HG03432 (cell line): ENCODE measurements at regions not wholly inside any gene's neighbourhood (a gene's known extent, or its start where the extent isn't known, plus 50 kb on each side); places are given as distances from the start of the nearest gene placed in this dataset.

Experiments
- ATAC-seq: cut with Tn5 transposase; IDR thresholded peaks from one replicate; pipeline ENCODE4 v1.9.1; 2021; ENCODE audit warnings: mild to moderate bottlenecking, moderate library complexity; ENCODE audit not compliant: unreplicated experiment

DNA sequence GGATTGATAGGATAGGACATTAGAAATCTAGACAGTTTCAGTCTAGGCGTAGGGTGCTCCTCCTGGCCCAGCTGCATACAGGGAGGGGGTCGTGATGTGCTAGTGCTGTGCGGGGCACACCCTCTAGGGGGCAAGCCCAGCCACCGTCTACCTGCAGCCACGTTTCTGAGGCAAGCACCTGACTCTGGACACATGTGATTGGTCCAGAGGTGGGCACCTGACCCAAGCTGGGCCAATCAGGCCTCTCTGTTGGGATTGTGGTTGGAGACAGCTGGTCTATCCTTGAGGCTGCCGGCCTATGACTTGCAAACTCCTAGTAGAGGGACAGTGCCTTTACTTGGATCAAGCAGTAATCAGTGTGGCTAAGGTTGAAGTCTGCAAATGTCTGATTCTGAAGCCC, 317.1 kb downstream of the BMP7 start:
- no peak for ATAC-seq

DNA sequence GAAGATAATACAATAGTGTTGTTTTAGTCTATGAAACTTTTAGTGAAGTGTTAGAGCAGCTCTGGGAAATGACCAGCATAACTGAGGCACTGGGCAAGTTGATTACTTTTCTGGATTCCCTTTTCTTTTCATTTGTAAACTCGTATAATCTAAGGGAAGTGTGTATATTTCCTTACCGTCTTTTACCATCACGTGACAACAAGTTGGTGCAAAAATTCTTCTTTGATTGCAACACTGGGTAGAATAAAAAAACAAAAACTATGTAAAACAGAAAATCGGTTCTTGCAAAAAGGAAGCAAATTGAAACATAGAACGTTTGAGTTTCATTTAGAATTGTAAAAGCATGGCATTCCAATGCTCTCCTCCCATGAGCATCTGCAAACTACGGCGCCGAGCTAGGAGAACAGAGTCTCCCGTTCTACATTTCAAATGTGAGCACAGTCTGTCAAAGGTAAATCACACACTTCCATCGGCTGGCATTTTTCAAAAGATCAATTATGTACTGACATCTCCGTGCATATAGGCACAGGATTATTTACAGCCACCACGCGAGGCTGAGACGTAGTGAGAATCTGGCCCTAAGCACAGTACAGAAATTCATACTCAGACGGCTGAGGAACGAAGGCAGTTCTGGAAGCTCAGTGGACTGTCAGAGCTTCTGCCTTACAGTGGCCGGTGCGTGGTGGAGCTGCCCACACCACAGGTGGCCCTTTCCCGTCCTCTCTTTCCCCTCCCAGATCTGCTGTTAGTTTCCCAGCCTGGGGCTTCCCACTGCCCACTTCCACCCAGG, 314.0 kb downstream of the BMP7 start:
- no peak for ATAC-seq

DNA sequence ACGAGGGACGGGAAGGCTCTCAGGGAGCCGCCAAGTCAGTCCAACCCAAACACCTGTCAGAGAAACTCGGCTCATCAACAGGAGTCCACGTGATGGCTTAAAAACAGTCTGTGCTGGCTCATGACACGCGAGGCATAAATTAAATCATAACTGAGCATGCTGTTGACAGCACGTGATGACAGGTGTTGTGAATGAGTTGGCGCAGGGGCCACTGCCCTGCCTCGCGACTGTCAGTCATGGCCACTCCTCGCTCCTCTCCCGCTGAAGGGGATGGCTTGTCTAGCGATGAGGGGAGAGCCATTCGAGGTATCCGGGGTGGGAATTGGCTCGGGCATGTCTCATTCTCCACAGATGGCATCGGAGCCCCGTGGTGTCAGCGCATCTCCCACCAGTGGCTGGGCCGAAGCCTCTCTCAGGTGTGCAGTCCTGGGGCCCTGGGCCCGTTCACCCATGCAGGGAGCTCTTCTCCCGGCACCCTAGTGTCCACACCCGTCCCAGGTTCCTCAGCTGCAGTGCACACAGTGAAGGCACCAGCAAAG, 313.3 kb downstream of the BMP7 start:
- ATAC-seq: no peak

DNA sequence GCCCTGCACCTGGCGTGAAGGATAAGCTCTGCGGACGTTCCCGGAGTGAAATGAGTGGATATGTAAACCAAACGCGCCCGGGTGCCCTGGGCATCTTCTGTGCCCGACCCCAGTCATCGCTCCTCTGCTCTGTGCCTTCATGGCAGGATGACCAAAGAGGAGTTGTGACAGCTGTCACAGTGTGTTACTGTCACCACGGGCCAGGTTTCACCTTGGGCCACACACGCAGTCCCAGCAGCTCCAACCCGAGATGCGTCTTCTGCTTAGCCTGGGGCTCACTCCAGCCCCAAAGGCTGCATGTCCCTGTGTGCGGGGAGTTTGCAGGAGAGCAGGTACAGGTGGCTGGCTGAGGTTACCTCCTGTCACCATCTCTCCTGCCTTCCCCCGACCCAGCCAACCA, 311.6 kb downstream of the BMP7 start:
- ATAC-seq: no peak

DNA sequence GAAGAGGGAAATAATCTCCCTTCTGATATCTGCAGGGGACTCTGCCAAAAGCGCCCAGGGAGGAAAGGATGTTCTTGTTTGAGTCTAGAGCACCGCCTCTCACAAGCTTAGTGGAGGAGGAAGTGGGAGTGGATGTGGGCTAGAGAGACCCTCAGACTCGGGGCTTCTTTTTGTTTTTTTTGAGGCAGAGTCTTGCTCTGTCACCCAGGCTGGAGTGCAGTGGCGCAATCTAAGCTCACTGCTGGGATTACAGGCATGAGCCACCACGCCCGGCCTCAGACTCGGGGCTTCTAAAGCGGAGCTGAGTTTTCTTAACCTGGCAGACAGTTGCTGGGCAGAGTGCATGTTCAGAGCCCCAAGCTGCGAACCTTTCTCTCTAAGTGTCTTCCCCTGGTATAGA, 310.8 kb downstream of the BMP7 start:
- ATAC-seq: no peak

DNA sequence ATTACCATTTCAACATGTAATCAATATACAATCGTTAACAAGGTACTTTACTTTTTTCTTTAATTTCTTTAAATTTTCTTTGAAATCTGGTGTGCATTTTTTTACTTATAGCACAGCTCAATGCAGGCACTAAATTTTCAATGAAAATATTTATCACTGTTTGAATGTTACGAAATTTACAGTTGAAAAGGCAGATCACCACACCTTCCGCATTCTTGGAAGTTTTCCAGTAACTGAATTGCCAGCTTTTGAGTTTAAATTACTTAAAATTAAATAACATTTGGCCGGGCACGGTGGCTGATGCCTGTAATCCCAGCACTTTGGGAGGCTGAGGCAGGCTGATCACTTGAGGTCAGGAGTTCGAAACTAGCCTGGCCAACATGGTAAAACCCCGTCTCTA, 309.9 kb downstream of the BMP7 start:
- ATAC-seq: no peak

DNA sequence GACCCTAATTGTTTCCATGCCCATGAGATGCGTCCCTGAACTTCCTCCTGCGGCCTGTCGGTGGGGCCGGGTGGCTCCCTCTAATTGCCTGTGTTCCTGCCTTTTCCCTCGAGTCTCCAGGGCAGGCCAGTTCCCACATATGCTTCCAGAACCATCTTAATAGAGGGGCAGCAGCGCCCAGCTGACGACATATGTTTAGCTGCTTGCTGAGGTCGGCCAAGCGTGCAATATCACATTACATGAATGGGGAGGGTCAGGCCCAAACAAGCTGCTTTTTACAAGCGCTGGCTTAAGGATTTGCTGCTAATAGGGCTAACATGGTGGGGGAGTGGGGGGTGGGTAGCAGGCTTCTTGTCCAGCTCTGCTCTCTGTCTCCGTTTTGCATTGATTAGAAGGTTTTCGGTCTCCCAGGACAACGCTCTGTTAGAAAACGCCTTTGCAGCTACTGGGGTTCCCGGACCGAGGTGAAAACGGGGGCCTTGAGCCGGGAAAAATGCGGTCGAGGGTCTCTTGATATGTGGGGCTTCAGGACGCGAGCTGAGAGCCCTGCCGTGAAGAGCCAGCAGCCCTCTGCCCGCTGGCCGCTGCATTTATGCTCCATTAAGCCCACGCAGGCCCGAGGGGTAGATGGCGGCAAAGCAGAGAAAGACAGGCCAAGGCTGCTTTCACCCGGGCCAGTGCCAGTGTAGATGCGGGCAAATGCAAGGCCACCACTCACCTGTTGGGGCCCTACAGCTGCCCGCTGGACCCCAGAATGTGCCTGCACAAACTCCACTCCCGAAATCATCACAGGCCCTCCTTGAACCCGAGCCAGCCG, 308.5 kb downstream of the BMP7 start:
- no peak for ATAC-seq

DNA sequence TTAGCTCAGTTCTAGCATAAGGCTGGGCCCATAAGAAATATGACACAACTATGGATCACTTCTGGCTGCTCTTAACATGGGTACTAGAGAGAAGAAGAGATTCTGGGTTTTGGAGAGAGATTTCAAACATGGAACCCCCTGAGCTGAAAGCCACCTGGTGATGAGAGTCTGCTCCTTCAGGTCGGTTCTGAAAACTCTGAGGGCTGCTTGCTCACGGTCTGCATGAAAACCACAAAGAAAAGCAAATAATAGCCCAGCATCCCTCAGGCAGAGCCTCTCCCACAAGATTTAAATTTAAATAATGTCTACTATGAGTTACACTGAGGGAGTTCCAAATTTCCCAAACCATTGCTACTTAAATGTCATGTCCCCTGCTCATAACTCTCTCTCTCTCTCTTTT, 301.5 kb downstream of the BMP7 start:
- no peak for ATAC-seq

DNA sequence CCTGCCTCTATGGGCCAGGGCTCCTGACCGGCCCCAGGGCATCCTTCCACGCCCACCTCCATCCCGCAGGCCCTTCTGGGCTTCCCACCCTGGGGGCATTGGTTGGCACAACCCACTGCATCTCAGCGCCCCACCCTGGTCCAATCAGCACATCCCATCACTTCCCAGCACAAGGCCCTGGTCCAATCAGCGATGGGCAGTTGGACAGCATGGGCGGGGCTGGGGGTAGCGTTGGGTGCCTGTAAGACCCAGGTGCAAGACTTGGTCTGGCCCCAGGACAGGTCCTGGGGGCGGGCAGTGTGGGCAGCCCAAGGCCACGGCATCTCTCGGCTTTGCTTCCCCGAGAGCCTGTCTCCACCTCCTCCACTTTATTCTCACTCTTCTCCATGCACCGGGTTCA, 298.5 kb downstream of the BMP7 start:
- ATAC-seq: no peak

DNA sequence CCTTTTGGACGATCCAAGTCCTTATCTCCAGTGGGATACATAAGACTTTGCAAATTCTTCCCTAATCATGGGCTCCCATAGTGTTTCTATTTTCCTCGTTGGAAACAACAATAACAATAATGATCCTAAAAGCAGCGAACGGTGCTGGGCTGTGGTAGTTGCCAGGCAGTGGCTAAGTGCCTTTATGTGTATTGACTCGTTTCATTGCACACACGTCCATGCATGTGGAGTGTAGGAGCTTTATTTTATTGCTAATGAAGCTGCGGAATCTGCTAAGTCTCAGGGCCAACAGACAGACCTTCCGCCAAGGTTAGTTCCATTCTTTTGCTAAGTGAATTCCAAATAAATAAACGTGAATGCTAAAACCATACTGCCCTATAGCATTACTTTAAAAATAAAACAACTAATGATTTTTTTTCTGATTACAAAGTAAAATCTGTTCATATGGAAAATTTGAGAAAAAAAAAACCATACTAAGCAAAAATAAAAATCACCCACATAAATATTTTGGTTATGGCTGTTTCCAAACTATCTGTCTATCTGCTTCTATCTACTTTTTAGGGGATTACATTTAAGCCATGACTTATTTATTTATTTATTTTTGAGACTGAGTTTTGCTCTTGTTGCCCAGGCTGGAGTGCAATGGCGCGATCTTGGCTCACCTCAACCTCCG, 297.9 kb downstream of the BMP7 start:
- no peak for ATAC-seq

DNA sequence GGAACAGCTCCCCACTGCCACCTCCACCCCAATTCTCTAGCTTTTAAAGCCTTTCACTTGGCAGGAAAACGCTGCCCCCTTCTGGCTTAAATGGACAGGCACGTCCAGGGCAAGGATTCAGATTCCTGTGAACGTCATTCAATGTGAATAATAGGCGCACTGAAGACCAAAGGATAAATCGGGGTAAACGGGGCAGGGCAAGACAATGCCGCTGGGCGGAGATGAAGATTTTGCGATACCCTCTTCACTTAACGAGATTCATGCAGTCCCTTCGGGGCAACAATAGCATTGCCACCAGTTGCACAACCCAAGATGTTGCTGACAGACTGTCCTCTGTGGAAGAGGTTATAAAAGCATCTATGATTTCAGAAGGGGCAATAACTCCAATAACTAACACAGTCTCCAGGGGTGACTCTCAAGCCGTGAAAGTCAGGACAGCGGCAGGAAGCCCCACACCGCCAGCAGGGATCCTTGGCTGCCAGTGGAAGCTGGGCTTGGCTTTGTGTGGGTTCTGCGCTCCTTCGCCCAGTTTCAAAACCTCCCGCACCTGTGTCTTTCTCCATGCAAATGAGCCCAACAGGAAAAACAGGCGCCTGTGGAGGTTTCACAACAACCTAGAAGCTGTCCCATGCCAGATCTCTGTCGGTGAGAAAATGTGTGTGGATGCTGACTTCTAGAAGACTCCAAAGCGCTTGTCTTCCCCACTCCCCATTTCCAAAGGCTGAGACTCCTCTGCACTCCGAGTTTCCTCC, 291.8 kb downstream of the BMP7 start:
- ATAC-seq: no peak

DNA sequence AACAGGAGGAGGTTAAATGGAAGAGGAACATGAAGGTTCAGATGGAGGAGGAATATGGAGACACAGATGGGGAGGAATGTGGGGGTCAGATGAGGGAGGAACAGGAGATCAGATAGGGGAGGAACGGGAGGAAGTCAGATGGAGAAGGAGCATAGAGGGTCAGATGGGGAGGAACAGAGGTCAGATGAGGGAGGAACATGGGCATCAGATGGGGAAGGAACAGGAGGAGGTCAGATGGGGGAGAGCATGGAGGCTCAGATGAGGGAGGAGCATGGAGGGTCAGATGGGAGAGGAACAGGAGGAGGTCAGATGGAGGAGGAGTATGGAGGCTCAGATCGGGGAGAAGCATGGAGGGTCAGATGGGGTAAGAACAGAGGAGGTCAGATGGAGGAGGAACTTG, 290.6 kb downstream of the BMP7 start:
- ATAC-seq: no peak

DNA sequence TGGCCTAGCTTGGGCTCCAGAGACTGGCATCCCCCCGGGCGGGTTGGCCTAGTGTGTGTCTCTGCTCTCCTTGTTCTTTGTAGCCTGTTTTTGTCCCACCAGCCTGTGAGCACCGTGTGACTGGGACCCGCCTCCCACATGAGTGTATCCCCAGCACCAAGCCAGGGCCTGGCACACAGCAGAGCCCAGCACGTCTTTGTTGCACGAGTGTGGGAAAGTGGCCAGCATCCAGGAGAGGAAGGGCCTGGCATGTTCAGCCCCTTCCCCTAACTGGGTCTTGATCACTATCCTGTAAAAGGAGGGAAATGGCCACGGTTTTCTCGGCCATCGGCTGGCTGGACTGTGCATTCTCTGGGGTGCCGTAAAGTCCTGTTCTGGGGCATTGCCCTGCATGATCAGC, 290.1 kb downstream of the BMP7 start:
- ATAC-seq: no peak

DNA sequence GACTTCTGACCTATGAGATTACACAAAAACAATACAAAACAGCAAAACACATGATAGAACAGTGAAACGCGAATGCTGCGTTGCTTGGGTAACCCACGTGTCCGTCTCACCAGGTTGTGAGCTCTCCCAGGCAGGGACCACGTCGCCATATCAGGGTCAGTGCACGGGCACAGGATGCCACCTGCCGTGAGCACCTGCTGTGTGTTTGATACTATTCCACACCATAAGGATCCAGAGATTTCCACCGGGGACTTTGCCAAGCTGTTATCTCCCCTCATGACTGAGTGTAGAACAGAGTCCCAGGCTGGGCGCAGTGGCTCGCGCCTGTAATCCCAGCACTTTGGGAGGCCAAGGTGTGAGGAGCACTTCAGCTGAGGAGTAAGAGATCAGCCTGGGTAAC, 288.0 kb downstream of the BMP7 start:
- no peak for ATAC-seq

DNA sequence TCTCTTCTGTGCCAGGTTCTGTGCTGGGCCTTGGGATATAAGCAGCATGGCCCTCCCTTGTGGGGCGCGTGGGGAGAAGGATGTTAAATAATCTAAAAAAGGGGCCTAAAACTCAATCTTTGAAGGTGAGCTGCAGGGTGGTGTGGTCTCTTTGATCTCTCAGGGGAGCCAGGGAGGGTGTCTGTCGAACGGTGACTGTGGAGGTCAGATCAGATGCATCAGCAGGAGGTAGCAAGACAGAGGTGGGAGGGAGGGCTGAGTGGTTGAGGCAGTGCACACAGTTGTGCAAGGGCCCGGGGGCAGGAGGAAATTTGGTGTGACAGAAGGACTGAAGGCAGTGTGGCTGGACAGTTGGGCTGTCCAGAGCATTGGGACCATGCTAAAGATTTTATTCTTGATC, 287.3 kb downstream of the BMP7 start:
- ATAC-seq: no peak

DNA sequence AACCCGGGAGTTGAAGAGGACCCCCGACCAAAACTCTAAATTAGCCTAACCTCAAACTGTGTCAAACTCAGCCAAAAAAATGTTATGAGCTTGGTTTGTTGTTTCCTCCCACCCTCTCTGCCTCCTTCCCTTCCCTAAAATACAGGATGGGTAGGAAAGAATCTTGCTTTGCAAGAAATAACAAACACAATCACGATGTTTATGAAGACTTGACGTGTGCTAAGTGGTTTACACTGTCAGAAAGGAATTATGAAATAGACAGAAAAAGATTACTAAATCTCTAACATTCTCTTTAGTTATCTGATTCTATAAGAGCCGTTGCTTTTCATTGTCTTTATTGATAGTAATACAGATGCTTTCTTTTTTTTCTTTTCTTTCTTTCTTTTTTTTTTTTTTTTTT, 285.1 kb downstream of the BMP7 start:
- no peak for ATAC-seq

DNA sequence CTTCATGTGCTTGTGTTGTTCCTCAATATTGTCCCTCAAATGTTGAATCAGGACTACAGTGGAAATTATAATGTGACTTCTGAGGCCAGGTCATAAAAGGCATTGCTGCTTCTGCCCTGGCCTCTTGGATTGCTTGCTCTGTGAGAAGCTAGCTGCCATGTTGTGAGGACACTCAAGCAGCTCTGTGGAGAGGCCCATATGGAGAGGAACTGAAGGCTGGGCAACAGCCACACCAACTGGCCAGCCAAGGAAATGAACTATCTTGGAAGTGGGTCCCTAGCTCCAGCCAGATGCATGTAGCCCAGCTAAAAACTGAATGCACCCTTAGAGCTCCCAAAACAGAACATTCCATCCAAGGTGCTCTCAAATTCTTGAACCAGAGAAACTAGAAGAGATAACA, 282.6 kb downstream of the BMP7 start:
- ATAC-seq: no peak

DNA sequence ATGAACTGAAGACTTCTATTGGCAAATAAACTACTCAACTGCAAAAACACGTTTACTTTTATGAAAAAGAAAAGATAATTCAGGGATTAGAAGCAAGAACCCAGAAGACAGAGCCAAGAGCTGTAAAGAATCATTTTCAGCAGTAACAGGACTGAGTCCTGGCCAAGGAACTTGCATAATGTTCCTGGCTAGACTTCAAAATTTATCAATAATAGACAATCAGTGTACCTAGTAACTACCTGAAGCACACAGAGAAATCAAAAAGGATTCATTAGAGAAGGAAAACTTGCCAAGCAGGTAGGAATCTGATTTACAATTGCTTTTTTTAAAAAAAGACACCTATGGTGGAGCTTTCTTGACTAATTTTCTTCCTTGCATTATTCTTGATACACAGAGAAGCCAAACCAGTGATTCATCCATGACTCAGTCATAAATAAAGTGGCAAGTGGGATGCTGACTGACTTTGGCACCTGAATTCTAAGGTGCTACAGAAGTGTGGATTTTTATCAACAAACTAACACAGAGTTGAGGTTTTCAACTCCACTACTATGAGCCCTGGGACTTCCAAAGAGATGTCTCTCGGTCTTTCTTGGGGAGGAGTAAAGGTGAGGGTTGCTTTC, 281.3 kb downstream of the BMP7 start:
- ATAC-seq: no peak

DNA sequence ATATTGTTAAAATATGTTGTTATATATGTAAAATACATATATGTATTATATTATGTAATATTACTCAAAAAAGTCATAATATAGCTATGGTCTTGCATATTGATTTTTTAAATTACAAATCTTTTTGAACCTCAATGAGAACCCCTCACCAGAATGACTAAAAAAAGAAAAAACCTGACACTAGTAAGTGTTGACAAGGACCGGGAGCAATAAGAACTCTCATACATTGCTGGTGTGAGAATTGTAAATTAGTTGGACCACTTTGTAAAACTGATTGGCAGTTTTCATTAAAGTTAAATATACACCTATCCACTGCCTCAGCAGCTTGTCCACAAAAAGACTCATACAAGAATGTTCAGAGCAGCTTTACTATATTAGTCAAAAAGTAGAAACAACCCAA, 280.0 kb downstream of the BMP7 start:
- no peak for ATAC-seq

DNA sequence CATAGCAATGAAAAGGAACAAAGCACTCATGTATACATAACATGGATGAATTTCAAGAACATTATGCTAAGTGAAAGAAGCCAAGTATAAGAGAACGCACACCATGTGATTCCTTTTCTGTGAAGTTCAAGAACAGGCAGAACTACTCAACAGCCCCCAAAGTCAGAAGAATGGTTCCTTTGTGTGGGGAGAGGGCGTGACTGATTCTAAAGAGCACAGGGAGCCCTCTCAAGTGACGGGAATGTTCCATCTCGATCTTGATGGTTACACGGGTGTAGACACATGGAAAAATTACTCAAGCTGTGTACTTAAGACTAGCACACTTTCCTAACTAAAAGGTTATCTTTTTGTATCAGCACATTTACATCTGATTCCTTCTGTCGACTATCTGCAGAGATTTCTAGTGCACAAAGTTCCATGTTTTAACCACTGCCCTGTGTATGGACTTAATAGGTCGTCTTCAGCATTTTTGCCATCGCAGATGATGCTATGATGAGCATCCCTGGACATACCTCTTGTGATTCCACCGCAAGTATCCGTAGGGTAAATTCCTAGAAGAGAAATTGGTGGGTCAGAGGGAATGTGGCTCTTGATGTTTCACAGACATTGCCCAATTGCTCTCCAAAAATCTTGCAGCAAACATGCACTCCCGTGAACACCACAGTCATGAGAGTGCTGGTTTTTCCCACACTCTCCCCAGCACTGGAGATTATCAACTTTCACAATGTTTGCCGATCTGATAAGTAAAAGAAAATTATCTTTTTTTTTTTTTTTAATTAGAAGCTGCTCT, 279.3 kb downstream of the BMP7 start:
- no peak for ATAC-seq
